ENCODE measurements at regions not wholly inside any gene's neighbourhood (a gene's known extent, or its start where the extent isn't known, plus 50 kb on each side); places are given as distances from the start of the nearest gene placed in this dataset.
A peak's percentile ranks its signal among the peaks of the same experiment; 100 is the strongest.

- no peak for DNase-seq
Measured at GRCh38 chr6:90402831-90403192, 106.2 kb upstream of the BACH2 start.

GRCh38 chr6:90401933-90402830 is 105.5 kb upstream of the BACH2 start:
- DNase-seq = peak; percentile 60

DNA sequence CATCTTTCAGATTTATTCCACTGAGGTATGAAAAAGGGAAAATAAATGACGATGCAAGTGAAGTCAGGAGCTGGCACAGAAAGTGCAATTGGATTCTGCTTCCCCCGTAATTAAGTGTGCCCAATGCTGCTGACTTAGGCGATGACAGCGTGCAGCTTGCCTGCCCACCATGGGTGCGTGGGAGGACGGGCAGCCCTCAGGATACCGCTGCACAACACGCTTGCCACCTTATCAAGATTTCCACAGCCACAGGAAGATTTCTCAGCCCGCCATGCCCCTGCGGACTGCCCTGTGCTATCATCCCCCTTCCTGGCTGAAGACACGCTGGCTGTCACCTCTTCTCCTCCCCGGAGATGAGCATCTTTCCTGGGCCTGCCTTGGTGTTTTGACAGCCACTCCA is 103.3 kb upstream of the BACH2 start:
- no peak for DNase-seq

- peak; percentile 89 for DNase-seq
Measured at GRCh38 chr6:90397929-90398674, 101.5 kb upstream of the BACH2 start.

DNA sequence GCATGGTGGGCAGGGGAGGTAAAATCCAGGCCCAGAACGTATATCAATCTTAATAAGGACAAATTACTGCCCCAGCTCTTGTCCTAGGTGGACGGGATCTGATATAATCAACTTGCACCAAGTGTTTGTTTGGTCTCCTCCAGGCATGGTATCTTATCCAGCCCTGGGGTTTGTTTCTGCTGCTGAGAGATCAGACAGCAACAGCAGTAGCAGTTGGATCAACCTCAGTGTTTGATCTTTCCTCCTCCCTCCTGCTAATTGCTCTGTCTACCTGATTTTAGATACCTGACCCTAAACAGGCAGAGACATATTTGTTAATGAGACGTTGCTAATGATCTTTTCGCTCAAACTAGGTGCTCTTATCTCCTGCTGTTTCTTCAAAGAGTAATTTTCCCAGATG is 100.4 kb upstream of the BACH2 start:
- no peak for DNase-seq

GRCh38 chr6:90393232-90393884 is 96.7 kb upstream of the BACH2 start:
- peak; percentile 80 for DNase-seq

DNA sequence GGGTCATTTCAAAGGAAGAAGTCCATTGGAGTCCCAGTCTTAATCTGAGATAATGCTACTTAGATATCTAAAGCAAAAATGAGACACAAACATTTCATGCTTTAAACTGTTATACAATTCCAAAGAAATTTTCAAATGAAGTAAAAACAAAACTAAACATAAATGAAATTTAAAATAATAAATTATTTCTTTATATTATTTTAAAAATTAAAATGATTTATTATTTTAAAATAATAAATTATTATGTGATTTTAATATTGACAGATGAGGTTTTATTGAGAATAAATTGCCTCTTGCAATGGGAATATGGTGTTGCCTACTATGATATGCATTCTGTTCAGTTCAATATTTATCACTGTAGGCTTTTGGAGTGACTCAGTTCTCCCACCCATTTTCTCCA is 93.7 kb upstream of the BACH2 start:
- DNase-seq = no peak

DNA sequence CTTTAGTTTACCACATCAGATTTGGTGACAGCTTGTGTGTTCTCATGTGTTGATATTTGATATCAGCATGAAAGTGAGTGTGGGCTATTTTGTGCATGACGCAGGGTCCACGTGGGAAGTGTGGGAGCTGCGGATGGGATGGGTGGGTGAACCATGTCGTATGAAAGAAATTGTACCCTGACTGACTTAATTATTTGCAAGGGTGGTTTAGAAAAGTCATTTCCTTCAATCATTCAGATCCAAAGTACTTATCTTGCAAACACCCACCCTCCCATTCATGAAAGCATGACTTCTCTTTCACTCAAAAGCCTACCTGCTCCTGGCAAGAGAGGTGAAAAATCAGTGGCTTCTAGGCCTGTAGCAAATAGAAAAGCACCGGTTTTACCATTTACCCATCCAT is 91.8 kb upstream of the BACH2 start:
- no peak for DNase-seq

DNA sequence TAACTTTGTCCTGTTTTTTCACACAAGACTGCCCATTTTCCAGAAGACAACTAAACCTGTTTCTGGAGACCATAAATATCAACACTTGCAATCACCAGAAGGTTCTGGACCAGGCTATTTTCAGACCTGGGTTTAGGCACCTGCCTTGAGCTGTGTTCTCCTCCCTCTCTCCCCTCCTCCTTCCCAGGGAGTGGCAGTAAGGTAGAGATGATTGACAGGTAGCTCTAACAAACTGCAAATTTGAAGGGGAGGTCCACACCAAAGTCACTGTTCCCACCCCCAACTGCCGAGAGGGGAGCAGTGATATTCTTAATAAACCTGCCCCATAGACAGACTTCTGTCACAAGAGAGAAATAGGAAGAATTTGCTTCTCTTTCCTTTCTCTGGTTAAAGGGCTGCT is 91.2 kb upstream of the BACH2 start:
- DNase-seq = no peak

DNA sequence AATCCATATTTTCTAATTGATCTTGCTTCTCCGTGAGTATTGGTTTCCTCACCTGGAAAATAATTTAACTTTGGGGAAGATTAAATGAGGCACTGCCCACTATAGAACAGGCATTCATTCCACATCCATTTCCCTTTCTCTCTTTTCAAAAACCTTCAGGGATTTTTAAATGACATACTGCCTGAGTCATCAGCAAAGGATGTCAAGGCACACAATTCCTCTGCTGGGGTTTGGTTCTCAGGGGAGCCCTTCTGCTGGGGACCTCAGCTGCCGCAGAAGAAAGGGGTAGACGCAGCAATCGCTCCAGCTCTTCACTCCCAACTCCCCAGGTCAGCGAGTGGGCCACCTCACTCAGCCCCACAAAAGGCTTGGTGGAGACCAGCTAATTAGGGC is 90.7 kb upstream of the BACH2 start:
- DNase-seq = no peak

- no peak for DNase-seq
Measured at GRCh38 chr6:90386399-90387382, 90.0 kb upstream of the BACH2 start.

DNA sequence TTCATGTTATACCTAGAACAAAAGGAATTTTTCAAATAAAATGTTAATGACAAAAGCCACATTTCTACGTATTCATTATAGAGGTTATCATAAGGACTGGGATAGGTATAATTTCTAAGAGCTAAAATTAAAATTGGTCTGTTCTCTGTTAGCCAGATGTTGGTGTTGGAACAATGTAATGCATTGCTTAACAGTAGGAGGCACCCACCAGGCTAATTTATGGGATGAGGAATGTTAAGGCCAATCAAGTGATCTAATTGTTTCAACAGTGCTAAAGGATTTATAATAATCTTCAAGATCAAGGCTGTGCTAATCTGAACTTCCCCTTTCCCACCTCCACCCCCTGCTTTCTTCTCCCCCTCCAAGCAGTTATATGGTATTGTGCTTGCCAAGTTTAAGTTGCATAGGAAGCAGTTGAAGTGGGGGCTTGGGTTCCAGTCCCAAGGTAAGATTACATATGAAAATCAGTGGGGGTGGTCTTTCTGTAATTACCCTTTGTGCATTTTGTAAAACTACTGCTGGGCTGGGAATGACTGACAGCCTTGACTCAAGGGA is 89.2 kb upstream of the BACH2 start:
- DNase-seq = no peak

DNA sequence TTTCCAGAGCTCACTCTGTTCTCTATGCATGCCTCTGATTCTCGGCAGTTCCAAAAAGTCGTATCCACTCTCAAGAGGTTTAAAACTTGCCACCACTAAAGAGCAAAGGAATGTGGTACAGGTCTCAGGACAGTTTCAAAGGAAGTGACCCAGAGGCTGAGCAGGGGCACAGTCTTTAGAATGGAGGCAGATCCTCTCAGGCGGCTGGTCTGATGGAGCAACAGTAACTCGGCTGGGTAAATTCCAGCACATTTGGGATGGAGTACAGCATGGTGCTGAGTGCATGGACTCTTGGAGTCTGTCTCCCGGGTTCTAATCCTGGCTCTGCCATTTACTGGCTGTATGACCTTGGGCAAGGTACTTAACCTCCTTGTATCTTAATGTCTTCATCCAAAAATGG is 88.1 kb upstream of the BACH2 start:
- DNase-seq = no peak

GRCh38 chr6:90383196-90383822 is 86.7 kb upstream of the BACH2 start:
- peak; percentile 30 for DNase-seq

DNA sequence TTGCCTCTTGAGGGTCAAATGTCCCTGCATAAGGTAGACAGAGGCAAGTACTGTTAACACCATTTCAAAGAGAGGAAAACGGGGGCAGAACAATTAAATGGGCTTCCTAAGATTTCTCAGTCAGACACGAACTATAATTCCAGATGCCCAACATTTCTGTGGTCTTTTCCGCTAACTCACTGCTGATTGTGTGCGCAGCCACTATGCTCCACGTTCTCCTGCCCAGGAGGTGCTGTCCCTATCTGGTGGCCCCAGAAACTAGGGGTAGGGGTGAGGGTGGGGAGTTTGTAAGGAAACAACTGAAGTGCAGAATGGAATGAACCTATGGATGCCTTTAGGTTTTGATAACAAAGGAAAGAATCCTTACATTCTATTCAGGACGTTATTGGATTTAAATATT is 86.1 kb upstream of the BACH2 start:
- no peak for DNase-seq

- DNase-seq = no peak
Measured at GRCh38 chr6:90375681-90376439, 79.2 kb upstream of the BACH2 start.

GRCh38 chr6:90374201-90374600 is 77.6 kb upstream of the BACH2 start:
- DNase-seq = no peak

DNA sequence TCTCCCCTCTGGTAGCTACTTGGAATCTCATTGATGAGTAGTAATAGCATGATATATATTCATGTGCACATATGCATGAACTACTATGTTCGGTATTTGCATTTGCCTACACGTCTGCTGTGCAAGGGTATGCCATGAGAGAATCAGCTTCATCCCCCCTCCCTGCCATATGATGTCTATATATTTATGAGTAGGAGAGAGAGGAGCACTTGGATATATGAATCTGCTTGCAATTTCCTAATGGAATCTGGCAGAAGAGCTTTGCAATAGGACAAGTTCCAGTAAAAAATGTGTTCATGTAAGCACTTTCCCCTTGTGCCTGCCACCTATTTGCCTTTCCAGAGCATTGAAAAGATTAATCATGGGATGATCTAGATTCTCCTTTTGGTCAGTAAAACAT is 76.2 kb upstream of the BACH2 start:
- DNase-seq = no peak

DNA sequence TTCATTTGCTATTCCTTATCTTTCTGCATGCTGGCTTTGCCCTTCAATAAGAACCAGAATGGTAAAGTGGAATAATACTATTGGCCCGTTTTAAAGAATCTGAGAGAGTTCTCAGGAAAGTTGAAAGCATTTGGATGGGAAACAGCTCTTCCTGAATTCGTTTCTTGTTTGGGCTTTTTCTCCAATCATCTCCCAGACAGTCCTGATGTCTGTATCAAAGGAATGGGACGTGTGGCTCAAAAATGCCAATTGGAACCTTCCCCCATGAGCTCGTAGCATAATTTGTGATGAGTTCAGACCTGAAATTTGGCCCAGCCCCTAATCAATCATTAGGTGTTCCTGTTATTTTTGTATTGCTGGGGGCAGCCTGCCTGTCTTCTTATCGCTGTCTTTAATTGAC is 75.8 kb upstream of the BACH2 start:
- DNase-seq = no peak

DNA sequence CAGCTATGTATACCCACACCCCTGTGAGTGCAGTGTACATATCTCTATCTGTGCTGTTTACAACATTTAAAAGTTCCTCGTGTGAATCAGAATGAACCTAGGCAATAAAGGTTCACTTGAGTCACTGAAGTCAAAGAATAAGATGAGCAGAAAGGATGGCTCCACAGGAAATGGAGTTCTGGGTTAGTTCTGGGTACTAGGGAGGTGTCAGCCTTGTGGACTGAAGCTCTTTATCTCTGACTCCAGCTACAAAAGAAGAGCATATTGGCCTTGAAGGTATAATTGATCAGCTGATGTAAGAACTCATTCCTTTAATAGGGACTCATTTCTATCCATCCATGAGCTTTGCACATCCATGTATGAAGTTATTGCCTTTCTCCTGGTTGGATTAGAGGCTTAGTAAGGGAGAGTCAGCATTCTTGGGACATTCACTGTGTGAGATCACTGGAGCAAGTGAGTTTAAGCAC is 73.9 kb upstream of the BACH2 start:
- no peak for DNase-seq

DNA sequence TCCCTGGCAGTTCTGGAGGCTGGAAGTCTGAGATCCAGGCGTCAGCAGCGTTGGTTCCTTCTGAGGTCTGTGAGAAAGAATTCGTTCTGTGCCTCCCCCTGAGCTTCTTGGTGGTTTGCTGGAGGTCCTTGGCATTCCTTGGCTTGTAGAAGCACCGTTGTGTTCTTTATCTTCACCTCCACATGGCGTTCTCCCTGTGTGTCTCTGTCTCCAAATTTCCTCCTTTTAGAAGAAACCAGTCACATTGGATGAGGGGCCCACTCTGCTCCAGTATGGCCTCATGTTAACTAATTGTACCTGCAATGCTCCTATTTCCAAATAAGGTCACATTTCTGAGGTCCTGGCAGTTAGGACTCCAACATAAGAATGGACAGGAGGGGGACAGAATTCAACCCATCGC is 73.0 kb upstream of the BACH2 start:
- DNase-seq = no peak
